SK-N-SH (cell line): ENCODE measurements at regions not wholly inside any gene's neighbourhood (a gene's known extent, or its start where the extent isn't known, plus 50 kb on each side); places are given as distances from the start of the nearest gene placed in this dataset.

Experiments used
- CTCF ChIA-PET: fragments of 300-600, 350-600 bp; formaldehyde crosslinking; extraction: SDS; loops from one replicate; lab custom pipeline; 2021; lab: Yijun Ruan, JAX
- POLR2A ChIA-PET: fragments of 350-600 bp; sonication (Branson Sonifier 250); formaldehyde crosslinking; extraction: SDS; loops from one replicate; lab custom pipeline; 2020; ENCODE audit warnings: antibody characterized with exemption, inconsistent platforms; lab: Yijun Ruan, JAX
- DNase-seq: peaks from one replicate; pipeline ENCODE4 v3.0.0; 2012
- H2AFZ ChIP-seq: fragments of 200-600 bp; sonication (generic); 2 replicates; pipeline ENCODE4 v1.8.1; 2016; ENCODE audit warnings: antibody characterized with exemption, mild to moderate bottlenecking, low read depth
- H3F3A ChIP-seq: fragments of 200-600 bp; sonication (generic); replicated peaks from 2 replicates; pipeline ENCODE3; 2016; ENCODE audit warnings: antibody characterized with exemption, mild to moderate bottlenecking; ENCODE audit not compliant: insufficient read depth
- H3K27ac ChIP-seq, 2 experiments: fragments of 200-500 bp in 1 of 2; fragments of 200-600 bp in 1 of 2; sonication (Bioruptor generic) in 1 of 2; sonication (generic), shearing (Covaris generic) in 1 of 2; 2 replicates each; pipeline versions ENCODE4 v1.5.1 to v1.6.1; 2014 to 2016; ENCODE audit warnings: low read depth in 2 of 2, inconsistent platforms in 1 of 2, low read length in 1 of 2, mild to moderate bottlenecking in 1 of 2, mixed read lengths in 1 of 2
- H3K27me3 ChIP-seq: fragments of 200-600 bp; sonication (generic), shearing (Covaris generic); 2 replicates; pipeline ENCODE4 v1.6.1; 2016; ENCODE audit warnings: mixed run types; ENCODE audit not compliant: insufficient read depth
- H3K36me3 ChIP-seq, 2 experiments: fragments of 200-500 bp in 1 of 2; fragments of 200-600 bp in 1 of 2; sonication (Bioruptor generic) in 1 of 2; sonication (generic) in 1 of 2; replicated peaks in 1 of 2; 2 replicates each; pipeline versions ENCODE3 to v1.5.1; 2014 to 2016; ENCODE audit warnings: low read length in 1 of 2, mild to moderate bottlenecking in 1 of 2; ENCODE audit not compliant: insufficient read depth in 2 of 2, control insufficient read depth in 1 of 2
- H3K4me1 ChIP-seq, 2 experiments: fragments of 200-500 bp in 1 of 2; fragments of 200-600 bp in 1 of 2; sonication (Bioruptor generic) in 1 of 2; sonication (generic), shearing (Covaris generic) in 1 of 2; 2 replicates each; pipeline versions ENCODE4 v1.5.1 to v1.6.1; 2014 to 2016; ENCODE audit warnings: low read depth in 1 of 2, low read length in 1 of 2, mixed run types in 1 of 2; ENCODE audit not compliant: insufficient read depth in 2 of 2, control insufficient read depth in 1 of 2
- H3K4me2 ChIP-seq: fragments of 200-600 bp; sonication (generic), shearing (Covaris generic); 2 replicates; pipeline ENCODE4 v1.6.1; 2017; ENCODE audit warnings: mixed run types
- H3K4me3 ChIP-seq, 2 experiments: fragments of 200-500 bp in 1 of 2; fragments of 200-600 bp in 1 of 2; sonication (Bioruptor generic) in 1 of 2; sonication (generic), shearing (Covaris generic) in 1 of 2; 2 replicates each; pipeline versions ENCODE4 v1.5.1 to v1.8.1; 2014 to 2016; ENCODE audit warnings: low read depth in 2 of 2, inconsistent platforms in 1 of 2, low read length in 1 of 2, mild to moderate bottlenecking in 1 of 2, mixed read lengths in 1 of 2, moderate library complexity in 1 of 2
- H3K79me2 ChIP-seq: fragments of 200-600 bp; sonication (generic); 2 replicates; pipeline ENCODE4 v1.8.1; 2017; ENCODE audit warnings: mild to moderate bottlenecking; ENCODE audit not compliant: insufficient read depth
- H3K9ac ChIP-seq: fragments of 200-600 bp; sonication (generic); 2 replicates; pipeline ENCODE4 v1.6.1; 2017; ENCODE audit warnings: mixed run types
- H3K9me2 ChIP-seq: fragments of 200-600 bp; sonication (generic); 2 replicates; pipeline ENCODE4 v1.6.1; 2017; ENCODE audit warnings: mixed run types
- H3K9me3 ChIP-seq: fragments of 200-600 bp; sonication (generic); 2 replicates; pipeline ENCODE4 v1.6.1; 2017; ENCODE audit warnings: mixed run types, mild to moderate bottlenecking, moderate library complexity
- H4K20me1 ChIP-seq: fragments of 200-600 bp; sonication (generic); 2 replicates; pipeline ENCODE4 v1.6.1; 2017; ENCODE audit warnings: mild to moderate bottlenecking, mixed run types; ENCODE audit not compliant: insufficient read depth
- CTCF ChIP-seq: fragments of 200-600 bp; sonication (generic); IDR thresholded peaks from 2 replicates; pipeline ENCODE4 v1.6.1; 2017; ENCODE audit warnings: antibody characterized with exemption, mild to moderate bottlenecking, moderate library complexity
- ELF1 ChIP-seq: IDR thresholded peaks from 2 replicates; pipeline ENCODE4 v1.4.0; 2012
- EP300 ChIP-seq, 2 experiments: IDR thresholded peaks; 2 replicates each; pipeline versions ENCODE4 v1.4.0 to v1.6.1; 2012; ENCODE audit warnings: borderline replicate concordance in 1 of 2, low read depth in 1 of 2, low read length in 1 of 2
- FOSL2 ChIP-seq: IDR thresholded peaks from 2 replicates; pipeline ENCODE4 v1.4.0; 2012; ENCODE audit warnings: low read depth, mild to moderate bottlenecking, moderate library complexity, borderline replicate concordance
- FOXJ3 ChIP-seq: sonication (generic); formaldehyde crosslinking; IDR thresholded peaks from 2 replicates; pipeline ENCODE4 v1.5.1; 2020; ENCODE audit warnings: mild to moderate bottlenecking, missing genetic modification reagents
- FOXM1 ChIP-seq: IDR thresholded peaks from 2 replicates; pipeline ENCODE4 v1.4.0; 2012; ENCODE audit warnings: low read depth, mild to moderate bottlenecking
- IRF3 ChIP-seq: fragments of 150-350 bp; IDR thresholded peaks from 2 replicates; pipeline ENCODE4 v1.6.1; 2016; ENCODE audit warnings: mild to moderate bottlenecking, low read depth, low read length
- JUND ChIP-seq: IDR thresholded peaks from 2 replicates; pipeline ENCODE4 v1.4.0; 2012
- MEF2A ChIP-seq: IDR thresholded peaks from 2 replicates; pipeline ENCODE4 v1.4.0; 2012; ENCODE audit warnings: low read depth, borderline replicate concordance
- POLR2AphosphoS5 ChIP-seq: IDR thresholded peaks from 2 replicates; pipeline ENCODE4 v1.6.1; 2012; ENCODE audit warnings: low read depth, low read length
- RCOR1 ChIP-seq: fragments of 150-350 bp; IDR thresholded peaks from 2 replicates; pipeline ENCODE4 v1.6.1; 2017; ENCODE audit warnings: antibody characterized with exemption, low read length
- REST ChIP-seq: IDR thresholded peaks from 2 replicates; pipeline ENCODE4 v1.6.1; 2012; ENCODE audit warnings: mild to moderate bottlenecking, low read depth, low read length, moderate library complexity
- RXRA ChIP-seq: IDR thresholded peaks from 2 replicates; pipeline ENCODE4 v1.4.0; 2012; ENCODE audit warnings: low read depth, mild to moderate bottlenecking, borderline replicate concordance
- SIN3A ChIP-seq: IDR thresholded peaks from 2 replicates; pipeline ENCODE4 v1.6.1; 2012; ENCODE audit warnings: low read depth, mild to moderate bottlenecking, low read length, moderate library complexity, borderline replicate concordance
- SMC3 ChIP-seq: IDR thresholded peaks from 2 replicates; pipeline ENCODE4 v1.6.1; 2012; ENCODE audit warnings: low read depth, low read length, improper control_type of control experiment
- TCF12 ChIP-seq: IDR thresholded peaks from 2 replicates; pipeline ENCODE4 v1.4.0; 2012
- YY1 ChIP-seq: IDR thresholded peaks from 2 replicates; pipeline ENCODE4 v1.4.0; 2012; ENCODE audit warnings: low read depth, mild to moderate bottlenecking
- ZBTB33 ChIP-seq: IDR thresholded peaks from 2 replicates; pipeline ENCODE4 v1.4.0; 2012; ENCODE audit warnings: low read depth, borderline replicate concordance
- WGBS: methylation state at CpG from one replicate; pipeline ENCODE4 v1.1.6; 2017; ENCODE audit warnings: low lambda C conversion rate; 5-methylcytosine and 5-hydroxymethylcytosine counted together

GRCh38 chr2:151048331-151049054, 213.2 kb downstream of the RBM43 start:
- H3F3A ChIP-seq, result peaks cover 14% of the 10 kb centered on the region
- H3K9me2 ChIP-seq, result no peaks in the 10 kb centered on the region
- H3K4me1 ChIP-seq, result peaks cover 6 to 23% of the 10 kb centered on the region in 2 experiments
- no peaks in the 10 kb centered on the region for H3K9me3 ChIP-seq
- no peak overlapping the region for H2AFZ ChIP-seq
- WGBS, result 89% methylated on average over 6 of the region's 6 CpGs
- POLR2A ChIA-PET, result no interaction called here
- no peaks in the 10 kb centered on the region for H3K36me3 ChIP-seq
- no peaks in the 10 kb centered on the region for H4K20me1 ChIP-seq
- no peak overlapping the region for H3K4me2 ChIP-seq
- H3K79me2 ChIP-seq, result no peaks in the 10 kb centered on the region
- H3K27ac ChIP-seq, result no peak overlapping the region
- DNase-seq, result no peak
- H3K27me3 ChIP-seq, result no peaks in the 10 kb centered on the region
- TF ChIP-seq TCF12 (no peak), SMC3 (no peak), FOXJ3 (no peak), YY1 (no peak), RXRA (no peak), CTCF (no peak), EP300 (IDR thresholded peaks at IDR 0.05; ENCODE audit: borderline replicate concordance in 1 of 2, low read depth in 1 of 2, low read length in 1 of 2) (no peak), SIN3A (no peak)
- no peak overlapping the region for H3K9ac ChIP-seq
- CTCF ChIA-PET, result interaction anchor here (1.1 kb wide), 1 partner anchor 15 kb away, joined by 3 read pairs; no protein-coding TSS in a partner anchor
- H3K4me3 ChIP-seq, result no peak overlapping the region

GRCh38 chr2:151043484-151043883, 218.2 kb downstream of the RBM43 start:
- Histone ChIP-seq H3K36me3 (no peaks in the 10 kb centered on the region), H3K9me2 (no peaks in the 10 kb centered on the region), H3K4me3 (no peak overlapping the region; a peak in 1 of 4 replicates), H3K9me3 (no peaks in the 10 kb centered on the region), H3K79me2 (no peaks in the 10 kb centered on the region), H3K27me3 (no peaks in the 10 kb centered on the region), H3F3A (no peaks in the 10 kb centered on the region), H3K27ac (peak overlapping the region in 1 of 2 experiments; percentile 43; a peak in 2 of 4 replicates), H3K4me1 (no peaks in the 10 kb centered on the region; a peak in 1 of 4 replicates), H4K20me1 (no peaks in the 10 kb centered on the region), H2AFZ (no peak overlapping the region), H3K9ac (no peak overlapping the region), H3K4me2 (peak overlapping the region; percentile 21; the same call in 1 of the 2 replicates)
- CTCF ChIA-PET, result interaction anchor here (1.5 kb wide), 1 partner anchor 8 kb away, joined by 3 read pairs; no protein-coding TSS in a partner anchor
- 23% methylated on average over 5 of the region's 5 CpGs for WGBS
- no peak for DNase-seq
- POLR2A ChIA-PET, result no interaction called here
- TF ChIP-seq FOSL2 (peak; percentile 74; the same call in 1 of the 2 replicates), ZBTB33 (no peak), RXRA (no peak), MEF2A (no peak), FOXM1 (no peak), JUND (peak; percentile 75), IRF3 (no peak), ELF1 (no peak), REST (no peak), POLR2AphosphoS5 (no peak), RCOR1 (no peak)
